Mesothelial cell of epicardium (in vitro differentiated cells): ENCODE measurements at regions not wholly inside any gene's neighbourhood (a gene's known extent, or its start where the extent isn't known, plus 50 kb on each side); places are given as distances from the start of the nearest gene placed in this dataset.

Source experiments
- DNase-seq, 2 experiments: peaks; one replicate each; pipeline ENCODE4 v3.0.0; 2021; ENCODE audit warnings: low spot score in 2 of 2; ENCODE audit not compliant: unreplicated experiment in 2 of 2
- H3K27ac Mint-ChIP-seq: 2 replicates; pipeline ENCODE4 v1.8.0; 2021; ENCODE audit warnings: mixed read lengths
- H3K27me3 Mint-ChIP-seq: 2 replicates; pipeline ENCODE4 v1.8.0; 2021; ENCODE audit warnings: low read depth, mixed read lengths
- H3K36me3 Mint-ChIP-seq: 2 replicates; pipeline ENCODE4 v1.8.0; 2021; ENCODE audit warnings: mixed read lengths
- H3K4me1 Mint-ChIP-seq: 2 replicates; pipeline ENCODE4 v1.8.0; 2021; ENCODE audit warnings: mixed read lengths
- H3K4me3 Mint-ChIP-seq: 2 replicates; pipeline ENCODE4 v1.8.0; 2021; ENCODE audit warnings: mild to moderate bottlenecking, moderate library complexity, mixed read lengths
- H3K9me3 Mint-ChIP-seq: 2 replicates; pipeline ENCODE4 v1.8.0; 2021; ENCODE audit warnings: mixed read lengths
- CTCF ChIP-seq: fragments of 200-600 bp; sonication (generic); IDR thresholded peaks from one replicate; pipeline ENCODE4 v1.5.0; 2021; ENCODE audit warnings: antibody characterized with exemption; ENCODE audit not compliant: unreplicated experiment

DNA sequence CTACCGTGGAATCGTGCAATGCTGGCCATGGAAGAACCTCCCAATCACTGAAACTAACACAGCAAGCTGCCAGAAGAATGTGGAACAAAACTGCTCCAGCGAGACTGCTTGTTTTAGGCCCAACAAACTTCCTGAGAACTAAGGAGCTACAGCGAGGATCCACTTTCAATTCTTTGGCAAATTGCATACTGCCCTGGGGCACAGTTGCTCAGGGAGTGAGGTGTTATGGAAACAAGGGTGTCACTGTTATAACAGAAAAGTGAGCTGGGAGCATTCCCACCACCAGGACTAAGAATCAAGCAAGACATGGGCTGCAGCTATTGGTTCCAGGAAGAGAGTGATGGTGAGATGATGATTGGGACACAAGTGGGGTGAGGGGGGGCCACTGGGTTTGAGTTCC is 1606.1 kb upstream of the FLRT2 start:
- Mint-ChIP-seq H3K4me1 (peaks cover 4% of the 10 kb centered on the region), H3K27ac (no peak overlapping the region), H3K27me3 (no peaks in the 10 kb centered on the region), H3K4me3 (no peak overlapping the region), H3K9me3 (peaks cover 30% of the 10 kb centered on the region), H3K36me3 (peaks cover 4% of the 10 kb centered on the region)
- no peak for DNase-seq
- no peak for TF ChIP-seq CTCF

DNA sequence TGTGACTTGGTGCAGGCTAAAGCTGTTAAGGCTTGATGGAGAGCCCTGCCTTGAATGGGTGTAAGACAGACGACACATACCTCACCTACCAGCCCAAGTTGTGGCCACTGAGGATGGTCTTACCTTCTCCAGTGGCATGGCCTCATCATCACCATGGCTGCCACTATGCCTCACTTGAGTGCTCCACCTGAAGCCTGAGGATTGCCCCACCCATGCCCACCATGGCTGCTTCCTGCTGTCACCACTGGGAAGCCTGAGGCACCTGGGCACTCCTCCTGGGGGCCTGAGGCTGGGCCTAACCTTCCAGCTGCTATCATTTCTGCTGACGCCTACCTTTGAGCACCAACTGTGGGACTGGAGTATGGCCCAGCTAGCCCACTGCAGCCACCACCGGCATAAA is 1605.7 kb upstream of the FLRT2 start:
- peaks cover 4% of the 10 kb centered on the region for H3K4me1 Mint-ChIP-seq
- no peaks in the 10 kb centered on the region for H3K27me3 Mint-ChIP-seq
- H3K9me3 Mint-ChIP-seq, result peaks cover 29% of the 10 kb centered on the region
- TF ChIP-seq CTCF, result no peak
- H3K4me3 Mint-ChIP-seq, result no peak overlapping the region
- H3K36me3 Mint-ChIP-seq, result peaks cover 4% of the 10 kb centered on the region
- H3K27ac Mint-ChIP-seq, result no peak overlapping the region
- DNase-seq, result no peak

DNA sequence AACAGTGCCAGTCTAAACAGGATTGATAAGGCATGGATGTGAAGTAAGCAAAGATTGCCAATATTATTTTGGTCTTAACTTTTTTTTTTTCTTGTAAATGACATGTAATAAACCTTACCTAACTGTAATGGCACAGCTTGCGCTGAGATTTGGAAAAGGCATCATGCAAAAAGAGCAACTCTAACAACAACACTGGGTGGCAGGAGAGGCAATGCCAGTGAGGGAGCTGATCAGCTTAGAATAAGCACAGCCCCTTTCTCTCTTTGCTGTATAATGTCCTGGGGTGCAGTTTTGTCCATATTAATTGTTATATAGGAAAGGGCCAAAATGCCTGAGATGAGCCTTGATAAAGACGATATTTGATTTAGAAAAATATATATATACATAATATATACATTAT is 1589.7 kb upstream of the FLRT2 start:
- DNase-seq, result no peak
- Mint-ChIP-seq H3K4me1 (no peaks in the 10 kb centered on the region), H3K36me3 (peaks cover 19% of the 10 kb centered on the region), H3K27me3 (no peaks in the 10 kb centered on the region), H3K27ac (no peak overlapping the region), H3K4me3 (no peak overlapping the region), H3K9me3 (peaks cover 37% of the 10 kb centered on the region)
- no peak for TF ChIP-seq CTCF

GRCh38 chr14:83958359-83958758 is 1571.6 kb upstream of the FLRT2 start:
- DNase-seq, result no peak
- no peaks in the 10 kb centered on the region for H3K27me3 Mint-ChIP-seq
- H3K36me3 Mint-ChIP-seq, result no peaks in the 10 kb centered on the region

GRCh38 chr14:83960832-83961512 is 1569.0 kb upstream of the FLRT2 start:
- Mint-ChIP-seq H3K36me3 (no peaks in the 10 kb centered on the region), H3K27ac (no peak overlapping the region), H3K27me3 (no peaks in the 10 kb centered on the region), H3K4me3 (no peak overlapping the region), H3K9me3 (peaks cover 38% of the 10 kb centered on the region), H3K4me1 (peaks cover 3% of the 10 kb centered on the region)
- no peak for DNase-seq
- no peak for TF ChIP-seq CTCF

More at GRCh38 chr14:83958359-83958758, 1571.6 kb upstream of the FLRT2 start:
- Mint-ChIP-seq H3K27ac (no peak overlapping the region), H3K4me3 (no peak overlapping the region), H3K4me1 (peaks cover 3% of the 10 kb centered on the region), H3K9me3 (peaks cover 26% of the 10 kb centered on the region)
- no peak for TF ChIP-seq CTCF

DNA sequence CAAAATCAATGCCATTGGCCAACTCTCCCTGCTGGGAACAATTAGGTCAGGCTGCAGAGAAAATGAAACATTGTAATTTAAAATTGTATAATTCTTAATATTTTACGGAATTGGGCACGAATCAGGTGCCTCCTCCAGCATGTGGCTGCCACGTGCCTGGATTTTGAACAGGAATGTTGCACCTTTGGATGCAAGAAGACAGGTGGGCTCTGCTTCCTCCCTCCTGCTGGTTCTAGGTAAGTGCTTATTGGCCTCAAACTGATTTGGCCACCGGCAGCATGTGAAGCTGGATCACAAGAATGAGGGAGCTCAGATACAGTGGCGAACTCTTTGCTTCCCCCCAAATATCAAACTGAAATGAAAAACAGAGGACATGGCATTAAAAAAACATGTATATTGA is 1559.9 kb upstream of the FLRT2 start:
- Mint-ChIP-seq H3K27me3 (no peaks in the 10 kb centered on the region), H3K27ac (no peak overlapping the region), H3K36me3 (peaks cover 3% of the 10 kb centered on the region), H3K9me3 (peaks cover 21% of the 10 kb centered on the region), H3K4me3 (no peak overlapping the region), H3K4me1 (peaks cover 23% of the 10 kb centered on the region)
- TF ChIP-seq CTCF, result no peak
- DNase-seq, result no peak
